SK-N-SH (cell line): ENCODE measurements at regions not wholly inside any gene's neighbourhood (a gene's known extent, or its start where the extent isn't known, plus 50 kb on each side); places are given as distances from the start of the nearest gene placed in this dataset.

ENCODE experiments used
- CTCF ChIP-seq: fragments of 200-600 bp; sonication (generic); IDR thresholded peaks from 2 replicates; pipeline ENCODE4 v1.6.1; 2017; ENCODE audit warnings: antibody characterized with exemption, mild to moderate bottlenecking, moderate library complexity
- FOXM1 ChIP-seq: IDR thresholded peaks from 2 replicates; pipeline ENCODE4 v1.4.0; 2012; ENCODE audit warnings: low read depth, mild to moderate bottlenecking
- NRF1 ChIP-seq: IDR thresholded peaks from 2 replicates; pipeline ENCODE4 v1.6.1; 2012; ENCODE audit warnings: low read depth, mild to moderate bottlenecking, low read length
- SIN3A ChIP-seq: IDR thresholded peaks from 2 replicates; pipeline ENCODE4 v1.6.1; 2012; ENCODE audit warnings: low read depth, mild to moderate bottlenecking, low read length, moderate library complexity, borderline replicate concordance

- no peak for TF ChIP-seq CTCF
- TF ChIP-seq FOXM1, result no peak
- TF ChIP-seq NRF1, result no peak
- no peak for TF ChIP-seq SIN3A
Observed at GRCh38 chr5:34576891-34577666, 79.0 kb upstream of the RAI14 start.
